HEK293 (cell line): ENCODE measurements at regions not wholly inside any gene's neighbourhood (a gene's known extent, or its start where the extent isn't known, plus 50 kb on each side); places are given as distances from the start of the nearest gene placed in this dataset.

Experiments
- CTCF ChIA-PET: fragments of 350-600 bp; formaldehyde crosslinking; extraction: SDS; loops from one replicate; lab custom pipeline; 2021; ENCODE audit warnings: antibody characterized with exemption; lab: Yijun Ruan, JAX
- POLR2A ChIA-PET: fragments of 300-600 bp; formaldehyde crosslinking; extraction: SDS; loops from one replicate; lab custom pipeline; 2020; ENCODE audit warnings: antibody characterized with exemption, inconsistent platforms; lab: Yijun Ruan, JAX
- H3K27ac ChIP-seq: fragments of 200-500 bp; sonication (Bioruptor generic); 2 replicates; pipeline ENCODE4 v1.5.1; 2014; ENCODE audit warnings: low read depth, low read length, control low read depth, inconsistent platforms; ENCODE audit errors: extremely low read depth
- H3K36me3 ChIP-seq, 2 experiments: fragments of 200-500 bp in 1 of 2; sonication (Bioruptor generic) in 1 of 2; 1 replicate in 1 of 2; 2 replicates in 1 of 2; pipeline ENCODE4 v1.5.1; 2014 to 2017; ENCODE audit warnings: inconsistent platforms in 2 of 2, low read length in 2 of 2; ENCODE audit not compliant: control insufficient read depth in 2 of 2, insufficient read depth in 1 of 2
- H3K4me1 ChIP-seq: fragments of 200-500 bp; sonication (Bioruptor generic); 2 replicates; pipeline ENCODE4 v1.5.1; 2014; ENCODE audit warnings: mild to moderate bottlenecking, low read length, inconsistent platforms; ENCODE audit not compliant: control insufficient read depth, insufficient read depth
- H3K4me3 ChIP-seq: 2 replicates; pipeline ENCODE4 v1.5.1; 2011; ENCODE audit warnings: low read depth, mild to moderate bottlenecking, control low read depth, low read length, moderate library complexity
- H3K9me3 ChIP-seq: fragments of 200-500 bp; sonication (Bioruptor generic); 2 replicates; pipeline ENCODE4 v1.5.1; 2014; ENCODE audit warnings: low read depth, low read length, inconsistent platforms; ENCODE audit not compliant: control insufficient read depth, insufficient read depth
- BCL11B ChIP-seq: fragments of 450-650 bp; formaldehyde crosslinking; IDR thresholded peaks from 2 replicates; pipeline ENCODE4 v1.5.1; 2016; ENCODE audit warnings: low read depth, missing biosample characterization, missing genetic modification characterization
- GFI1B ChIP-seq: fragments of 450-650 bp; formaldehyde crosslinking; IDR thresholded peaks from 2 replicates; pipeline ENCODE4 v1.5.1; 2016; ENCODE audit warnings: missing biosample characterization, missing genetic modification characterization
- GLIS1 ChIP-seq: fragments of 450-650 bp; formaldehyde crosslinking; IDR thresholded peaks from 2 replicates; pipeline ENCODE4 v1.5.1; 2016; ENCODE audit warnings: missing biosample characterization, missing genetic modification characterization
- SP2 ChIP-seq: fragments of 450-650 bp; formaldehyde crosslinking; IDR thresholded peaks from 2 replicates; pipeline ENCODE4 v1.5.1; 2016; ENCODE audit warnings: missing biosample characterization, missing genetic modification characterization
- SP7 ChIP-seq: fragments of 450-650 bp; formaldehyde crosslinking; IDR thresholded peaks from 2 replicates; pipeline ENCODE4 v1.5.1; 2016; ENCODE audit warnings: missing biosample characterization, missing genetic modification characterization
- WT1 ChIP-seq: fragments of 450-650 bp; formaldehyde crosslinking; IDR thresholded peaks from 2 replicates; pipeline ENCODE4 v1.5.1; 2016; ENCODE audit warnings: missing biosample characterization, missing genetic modification characterization
- ZBTB48 ChIP-seq: fragments of 450-650 bp; formaldehyde crosslinking; IDR thresholded peaks from 2 replicates; pipeline ENCODE4 v1.5.1; 2016; ENCODE audit warnings: missing biosample characterization, missing genetic modification characterization
- ZEB2 ChIP-seq: fragments of 450-650 bp; formaldehyde crosslinking; IDR thresholded peaks from 2 replicates; pipeline ENCODE4 v1.5.1; 2016; ENCODE audit warnings: missing biosample characterization, missing genetic modification characterization
- ZFP41 ChIP-seq: fragments of 450-650 bp; formaldehyde crosslinking; IDR thresholded peaks from 2 replicates; pipeline ENCODE4 v1.5.1; 2016; ENCODE audit warnings: missing biosample characterization, missing genetic modification characterization, borderline replicate concordance
- ZNF112 ChIP-seq: fragments of 450-650 bp; formaldehyde crosslinking; IDR thresholded peaks from 2 replicates; pipeline ENCODE4 v1.5.0; 2017; ENCODE audit warnings: missing biosample characterization, missing genetic modification characterization
- ZNF214 ChIP-seq: fragments of 450-650 bp; formaldehyde crosslinking; IDR thresholded peaks from 2 replicates; pipeline ENCODE4 v1.5.1; 2017; ENCODE audit warnings: missing biosample characterization, mild to moderate bottlenecking, missing genetic modification characterization, borderline replicate concordance
- ZNF24 ChIP-seq: fragments of 450-650 bp; formaldehyde crosslinking; IDR thresholded peaks from 2 replicates; pipeline ENCODE4 v1.5.1; 2016; ENCODE audit warnings: missing biosample characterization, missing genetic modification characterization
- ZNF350 ChIP-seq: fragments of 450-650 bp; formaldehyde crosslinking; IDR thresholded peaks from 2 replicates; pipeline ENCODE4 v1.5.0; 2017; ENCODE audit warnings: missing biosample characterization, mild to moderate bottlenecking, missing genetic modification characterization
- ZNF391 ChIP-seq: fragments of 450-650 bp; formaldehyde crosslinking; IDR thresholded peaks from 2 replicates; pipeline ENCODE4 v1.5.1; 2016; ENCODE audit warnings: low read depth, missing biosample characterization, missing genetic modification characterization, borderline replicate concordance
- ZNF433 ChIP-seq: fragments of 450-650 bp; formaldehyde crosslinking; IDR thresholded peaks from 2 replicates; pipeline ENCODE4 v1.5.1; 2016; ENCODE audit warnings: missing biosample characterization, missing genetic modification characterization, low read depth
- ZNF510 ChIP-seq: fragments of 450-650 bp; formaldehyde crosslinking; IDR thresholded peaks from 2 replicates; pipeline ENCODE4 v1.5.1; 2018; ENCODE audit warnings: mild to moderate bottlenecking, missing genetic modification characterization, missing biosample characterization; ENCODE audit not compliant: insufficient replicate concordance
- ZNF544 ChIP-seq: fragments of 450-650 bp; formaldehyde crosslinking; IDR thresholded peaks from 2 replicates; pipeline ENCODE4 v1.5.0; 2017; ENCODE audit warnings: missing biosample characterization, missing genetic modification characterization
- ZNF560 ChIP-seq: fragments of 450-650 bp; formaldehyde crosslinking; IDR thresholded peaks from 2 replicates; pipeline ENCODE4 v1.5.1; 2017; ENCODE audit warnings: missing biosample characterization, missing genetic modification characterization, borderline replicate concordance
- ZNF600 ChIP-seq: fragments of 450-650 bp; formaldehyde crosslinking; IDR thresholded peaks from 2 replicates; pipeline ENCODE4 v1.5.1; 2016; ENCODE audit warnings: missing biosample characterization, missing genetic modification characterization
- ZNF664 ChIP-seq: fragments of 450-650 bp; formaldehyde crosslinking; IDR thresholded peaks from 2 replicates; pipeline ENCODE4 v1.5.1; 2016; ENCODE audit warnings: missing biosample characterization, missing genetic modification characterization
- ZNF747 ChIP-seq: fragments of 450-650 bp; formaldehyde crosslinking; IDR thresholded peaks from 2 replicates; pipeline ENCODE4 v1.5.1; 2016; ENCODE audit warnings: missing biosample characterization, missing genetic modification characterization
- ZNF830 ChIP-seq: fragments of 450-650 bp; IDR thresholded peaks from 2 replicates; pipeline ENCODE4 v1.5.0; 2018; ENCODE audit warnings: missing biosample characterization, missing genetic modification characterization, low read depth, mild to moderate bottlenecking, moderate library complexity
- ZSCAN16 ChIP-seq: fragments of 450-650 bp; formaldehyde crosslinking; IDR thresholded peaks from 2 replicates; pipeline ENCODE4 v1.5.1; 2016; ENCODE audit warnings: missing biosample characterization, missing genetic modification characterization
- TF ChIP-seq, protein P1 (sequence below): fragments of 450-650 bp; formaldehyde crosslinking; IDR thresholded peaks from 2 replicates; pipeline ENCODE4 v1.5.1; 2017; ENCODE audit warnings: missing biosample characterization, missing genetic modification characterization
- TF ChIP-seq, protein P2 (sequence below): fragments of 450-650 bp; formaldehyde crosslinking; IDR thresholded peaks from 2 replicates; pipeline ENCODE4 v1.5.1; 2016; ENCODE audit warnings: missing biosample characterization, missing genetic modification characterization
- TF ChIP-seq, protein P3 (sequence below): fragments of 450-650 bp; formaldehyde crosslinking; IDR thresholded peaks from 2 replicates; pipeline ENCODE4 v1.5.1; 2016; ENCODE audit warnings: missing biosample characterization, missing genetic modification characterization
- TF ChIP-seq, protein P4 (sequence below): fragments of 450-650 bp; formaldehyde crosslinking; IDR thresholded peaks from 2 replicates; pipeline ENCODE4 v1.5.1; 2016; ENCODE audit warnings: missing biosample characterization, missing genetic modification characterization, low read depth
- TF ChIP-seq, protein P5 (sequence below): fragments of 450-650 bp; formaldehyde crosslinking; IDR thresholded peaks from 2 replicates; pipeline ENCODE4 v1.5.0; 2017; ENCODE audit warnings: missing biosample characterization, missing genetic modification characterization, borderline replicate concordance

DNA sequence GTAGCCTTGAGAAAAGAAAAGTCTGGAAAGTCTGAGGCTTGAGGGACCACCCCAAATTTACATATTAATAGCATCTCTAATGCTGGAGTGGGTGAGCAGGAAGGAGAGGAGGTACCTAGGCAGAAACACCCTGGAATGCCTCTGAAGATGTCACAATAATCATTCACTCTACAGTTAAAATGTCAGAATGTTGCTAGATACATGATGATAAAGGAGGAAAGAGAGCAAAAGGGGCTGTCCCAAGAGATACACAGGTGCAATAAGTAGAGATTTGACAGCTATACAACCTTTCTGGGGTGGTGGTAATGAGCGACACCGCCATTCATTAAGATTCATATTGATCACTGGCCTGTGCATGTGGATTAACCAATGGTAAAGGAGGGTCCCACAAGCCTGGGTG, 540.5 kb upstream of the FBXO33 start:
- CTCF ChIA-PET = interaction anchor here (0.6 kb wide), 1 partner anchor 242 kb away, joined by 3 read pairs; no protein-coding TSS in a partner anchor
- TF ChIP-seq, protein P1, sequence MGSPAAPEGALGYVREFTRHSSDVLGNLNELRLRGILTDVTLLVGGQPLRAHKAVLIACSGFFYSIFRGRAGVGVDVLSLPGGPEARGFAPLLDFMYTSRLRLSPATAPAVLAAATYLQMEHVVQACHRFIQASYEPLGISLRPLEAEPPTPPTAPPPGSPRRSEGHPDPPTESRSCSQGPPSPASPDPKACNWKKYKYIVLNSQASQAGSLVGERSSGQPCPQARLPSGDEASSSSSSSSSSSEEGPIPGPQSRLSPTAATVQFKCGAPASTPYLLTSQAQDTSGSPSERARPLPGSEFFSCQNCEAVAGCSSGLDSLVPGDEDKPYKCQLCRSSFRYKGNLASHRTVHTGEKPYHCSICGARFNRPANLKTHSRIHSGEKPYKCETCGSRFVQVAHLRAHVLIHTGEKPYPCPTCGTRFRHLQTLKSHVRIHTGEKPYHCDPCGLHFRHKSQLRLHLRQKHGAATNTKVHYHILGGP (tag by site-specific recombination) = no peak
- TF ChIP-seq GFI1B (tag by site-specific recombination) = no peak
- TF ChIP-seq, protein P2, sequence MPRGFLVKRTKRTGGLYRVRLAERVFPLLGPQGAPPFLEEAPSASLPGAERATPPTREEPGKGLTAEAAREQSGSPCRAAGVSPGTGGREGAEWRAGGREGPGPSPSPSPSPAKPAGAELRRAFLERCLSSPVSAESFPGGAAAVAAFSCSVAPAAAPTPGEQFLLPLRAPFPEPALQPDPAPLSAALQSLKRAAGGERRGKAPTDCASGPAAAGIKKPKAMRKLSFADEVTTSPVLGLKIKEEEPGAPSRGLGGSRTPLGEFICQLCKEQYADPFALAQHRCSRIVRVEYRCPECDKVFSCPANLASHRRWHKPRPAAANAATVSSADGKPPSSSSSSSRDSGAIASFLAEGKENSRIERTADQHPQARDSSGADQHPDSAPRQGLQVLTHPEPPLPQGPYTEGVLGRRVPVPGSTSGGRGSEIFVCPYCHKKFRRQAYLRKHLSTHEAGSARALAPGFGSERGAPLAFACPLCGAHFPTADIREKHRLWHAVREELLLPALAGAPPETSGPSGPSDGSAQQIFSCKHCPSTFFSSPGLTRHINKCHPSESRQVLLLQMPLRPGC (tag by site-specific recombination) = no peak
- no peak for TF ChIP-seq ZNF510 (tag by site-specific recombination)
- no peak for TF ChIP-seq SP2
- TF ChIP-seq ZNF664 (tag by site-specific recombination) = no peak
- TF ChIP-seq, protein P3, sequence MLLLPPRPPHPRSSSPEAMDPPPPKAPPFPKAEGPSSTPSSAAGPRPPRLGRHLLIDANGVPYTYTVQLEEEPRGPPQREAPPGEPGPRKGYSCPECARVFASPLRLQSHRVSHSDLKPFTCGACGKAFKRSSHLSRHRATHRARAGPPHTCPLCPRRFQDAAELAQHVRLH = no peak
- no peak for TF ChIP-seq ZNF747 (tag by site-specific recombination)
- no peak for TF ChIP-seq ZNF830 (tag by site-specific recombination)
- TF ChIP-seq ZNF560 (tag by site-specific recombination) = no peak
- H3K9me3 ChIP-seq = no peaks in the 10 kb centered on the region
- H3K27ac ChIP-seq = no peak overlapping the region
- H3K4me1 ChIP-seq = no peaks in the 10 kb centered on the region
- no peak overlapping the region for H3K4me3 ChIP-seq
- POLR2A ChIA-PET = no interaction called here
- H3K36me3 ChIP-seq = no peaks in the 10 kb centered on the region

DNA sequence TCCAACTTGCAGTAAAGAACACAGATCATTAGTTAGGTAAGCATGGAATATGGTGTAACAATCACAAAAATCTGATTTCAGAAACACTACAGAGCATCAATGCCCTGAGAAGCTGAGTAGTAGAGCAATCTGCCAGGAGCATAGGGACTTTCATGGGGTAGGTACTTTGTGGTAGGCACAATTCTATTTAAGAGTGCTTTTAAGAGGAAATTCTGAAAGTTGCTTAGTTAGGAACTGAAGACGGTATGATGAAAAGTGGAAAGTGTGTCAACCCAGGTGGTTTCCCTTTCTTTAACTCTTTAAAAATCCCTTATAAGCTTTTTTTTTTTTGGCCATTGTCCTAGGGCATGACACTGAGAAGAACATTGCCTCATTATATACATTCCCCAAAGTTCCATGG, 535.7 kb upstream of the FBXO33 start:
- TF ChIP-seq ZFP41 = no peak
- TF ChIP-seq ZNF544 = no peak
- TF ChIP-seq, protein P4, sequence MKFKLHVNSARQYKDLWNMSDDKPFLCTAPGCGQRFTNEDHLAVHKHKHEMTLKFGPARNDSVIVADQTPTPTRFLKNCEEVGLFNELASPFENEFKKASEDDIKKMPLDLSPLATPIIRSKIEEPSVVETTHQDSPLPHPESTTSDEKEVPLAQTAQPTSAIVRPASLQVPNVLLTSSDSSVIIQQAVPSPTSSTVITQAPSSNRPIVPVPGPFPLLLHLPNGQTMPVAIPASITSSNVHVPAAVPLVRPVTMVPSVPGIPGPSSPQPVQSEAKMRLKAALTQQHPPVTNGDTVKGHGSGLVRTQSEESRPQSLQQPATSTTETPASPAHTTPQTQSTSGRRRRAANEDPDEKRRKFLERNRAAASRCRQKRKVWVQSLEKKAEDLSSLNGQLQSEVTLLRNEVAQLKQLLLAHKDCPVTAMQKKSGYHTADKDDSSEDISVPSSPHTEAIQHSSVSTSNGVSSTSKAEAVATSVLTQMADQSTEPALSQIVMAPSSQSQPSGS (tag by site-specific recombination) = no peak
- no peak for TF ChIP-seq WT1
- TF ChIP-seq ZNF600 = no peak
- TF ChIP-seq ZEB2 (tag by site-specific recombination) = no peak
- TF ChIP-seq SP7 (tag by site-specific recombination) = no peak
- TF ChIP-seq ZNF112 = no peak
- TF ChIP-seq, all 188 proteins: peak for 0
- CTCF ChIA-PET = interaction anchor here (0.7 kb wide), 1 partner anchor 1592 kb away, joined by 5 read pairs; no protein-coding TSS in a partner anchor
- H3K36me3 ChIP-seq = no peaks in the 10 kb centered on the region
- no peak overlapping the region for H3K27ac ChIP-seq
- no peaks in the 10 kb centered on the region for H3K9me3 ChIP-seq
- POLR2A ChIA-PET = no interaction called here
- H3K4me3 ChIP-seq = no peak overlapping the region
- H3K4me1 ChIP-seq = no peaks in the 10 kb centered on the region

DNA sequence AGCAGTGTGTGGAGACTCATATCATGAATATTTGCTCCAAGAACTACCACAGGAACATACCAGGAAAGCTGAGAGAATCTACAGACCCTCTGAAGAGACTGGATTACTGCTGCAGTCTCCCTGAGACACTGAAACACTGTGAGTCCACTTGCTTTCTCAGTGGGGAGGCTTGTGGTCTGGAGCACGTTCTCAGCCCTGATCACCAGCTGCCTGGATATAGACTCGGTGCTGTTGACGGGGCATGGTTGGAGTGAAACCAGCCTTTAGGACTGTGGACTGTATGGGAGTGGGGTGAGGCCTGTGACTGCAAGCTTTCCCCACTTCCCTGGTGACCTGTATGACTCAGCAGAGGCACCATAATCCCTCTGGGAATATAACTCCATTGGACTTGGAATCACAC, 525.8 kb upstream of the FBXO33 start:
- CTCF ChIA-PET = no interaction called here
- Histone ChIP-seq H3K36me3 (no peaks in the 10 kb centered on the region), H3K9me3 (no peaks in the 10 kb centered on the region), H3K4me1 (no peaks in the 10 kb centered on the region), H3K4me3 (no peak overlapping the region), H3K27ac (no peak overlapping the region)
- POLR2A ChIA-PET = no interaction called here
- TF ChIP-seq BCL11B (tag by site-specific recombination) (no peak), ZNF391 (tag by site-specific recombination) (no peak), ZNF350 (tag by site-specific recombination) (no peak), ZBTB48 (tag by site-specific recombination) (no peak), GLIS1 (tag by site-specific recombination) (no peak), ZNF24 (no peak), ZNF433 (no peak), ZSCAN16 (tag by site-specific recombination) (no peak), ZNF214 (no peak)
- TF ChIP-seq, protein P5, sequence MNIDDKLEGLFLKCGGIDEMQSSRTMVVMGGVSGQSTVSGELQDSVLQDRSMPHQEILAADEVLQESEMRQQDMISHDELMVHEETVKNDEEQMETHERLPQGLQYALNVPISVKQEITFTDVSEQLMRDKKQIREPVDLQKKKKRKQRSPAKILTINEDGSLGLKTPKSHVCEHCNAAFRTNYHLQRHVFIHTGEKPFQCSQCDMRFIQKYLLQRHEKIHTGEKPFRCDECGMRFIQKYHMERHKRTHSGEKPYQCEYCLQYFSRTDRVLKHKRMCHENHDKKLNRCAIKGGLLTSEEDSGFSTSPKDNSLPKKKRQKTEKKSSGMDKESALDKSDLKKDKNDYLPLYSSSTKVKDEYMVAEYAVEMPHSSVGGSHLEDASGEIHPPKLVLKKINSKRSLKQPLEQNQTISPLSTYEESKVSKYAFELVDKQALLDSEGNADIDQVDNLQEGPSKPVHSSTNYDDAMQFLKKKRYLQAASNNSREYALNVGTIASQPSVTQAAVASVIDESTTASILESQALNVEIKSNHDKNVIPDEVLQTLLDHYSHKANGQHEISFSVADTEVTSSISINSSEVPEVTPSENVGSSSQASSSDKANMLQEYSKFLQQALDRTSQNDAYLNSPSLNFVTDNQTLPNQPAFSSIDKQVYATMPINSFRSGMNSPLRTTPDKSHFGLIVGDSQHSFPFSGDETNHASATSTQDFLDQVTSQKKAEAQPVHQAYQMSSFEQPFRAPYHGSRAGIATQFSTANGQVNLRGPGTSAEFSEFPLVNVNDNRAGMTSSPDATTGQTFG (tag by site-specific recombination) = no peak
